Neural progenitor cell (in vitro differentiated cells): ENCODE measurements at regions not wholly inside any gene's neighbourhood (a gene's known extent, or its start where the extent isn't known, plus 50 kb on each side); places are given as distances from the start of the nearest gene placed in this dataset.

Experiments used
- CTCF ChIP-seq: fragments of 200-600 bp; sonication (generic); IDR thresholded peaks from 2 replicates; pipeline ENCODE4 v1.5.1; 2017; ENCODE audit warnings: antibody characterized with exemption, mild to moderate bottlenecking
- EZH2 ChIP-seq: fragments of 200-600 bp; sonication (generic); IDR thresholded peaks from 2 replicates; pipeline ENCODE4 v1.6.1; 2017; ENCODE audit warnings: antibody characterized with exemption, mild to moderate bottlenecking, moderate library complexity

- no peak for TF ChIP-seq CTCF
- no peak for TF ChIP-seq EZH2
These were observed 116.2 kb upstream of the FNDC3A start for GRCh38 chr13:48859272-48860105.
